HG02678 (cell line): ENCODE measurements at regions not wholly inside any gene's neighbourhood (a gene's known extent, or its start where the extent isn't known, plus 50 kb on each side); places are given as distances from the start of the nearest gene placed in this dataset.
A peak's percentile ranks its signal among the peaks of the same experiment; 100 is the strongest.

Experiments
- ATAC-seq: cut with Tn5 transposase; IDR thresholded peaks from one replicate; pipeline ENCODE4 v1.9.1; 2021; ENCODE audit warnings: mild to moderate bottlenecking, moderate library complexity; ENCODE audit not compliant: unreplicated experiment

DNA sequence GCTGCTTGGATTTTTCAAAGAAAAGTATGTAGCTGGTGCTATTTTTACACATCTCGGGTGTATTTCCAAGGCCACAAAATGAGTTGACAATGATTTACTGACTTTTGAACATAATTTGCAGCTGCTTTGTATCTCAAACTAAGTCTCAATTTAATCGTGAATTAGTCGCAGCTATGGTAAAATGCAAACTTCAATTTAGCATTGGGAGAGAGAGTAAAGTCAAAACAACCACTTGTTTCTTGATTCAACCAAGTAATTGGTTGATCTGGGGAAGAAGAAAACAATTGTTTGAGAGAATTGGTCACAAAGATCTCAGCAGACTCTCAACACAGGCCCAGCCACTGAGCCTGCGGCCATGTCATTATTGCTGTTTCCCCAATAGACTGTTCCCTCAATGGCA is 75.0 kb upstream of the DYRK2 start:
- no peak for ATAC-seq

DNA sequence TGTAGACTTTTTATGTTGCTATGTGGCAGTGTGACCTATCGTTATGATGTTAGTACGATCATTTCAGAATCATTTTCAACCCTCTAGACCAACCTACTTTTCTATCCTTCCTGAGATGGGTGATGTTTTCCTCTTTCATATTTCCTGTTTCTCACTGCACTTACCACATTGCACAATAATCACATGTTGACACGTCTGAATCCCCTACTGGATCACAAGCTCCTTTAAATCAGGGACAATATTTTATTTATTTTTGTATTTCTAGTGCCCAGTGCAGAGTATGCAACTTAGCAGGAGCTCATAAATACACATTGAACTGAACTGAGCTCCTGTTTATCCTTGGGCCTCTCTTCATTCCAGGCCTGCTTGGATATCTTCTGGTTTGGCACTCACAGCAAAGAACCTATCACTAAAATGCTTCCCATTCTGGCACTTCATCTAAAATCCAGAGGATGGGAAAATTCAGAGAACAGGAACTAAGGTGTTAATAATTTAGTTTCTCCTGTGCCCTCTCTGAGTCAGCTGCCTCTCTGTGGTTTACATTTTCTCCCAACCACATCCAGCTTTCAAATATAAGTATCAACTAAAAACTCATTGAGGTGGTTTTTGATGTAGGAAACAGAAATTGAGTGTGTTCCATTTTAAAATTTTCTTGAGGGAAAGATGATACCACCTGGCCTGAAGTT is 69.4 kb upstream of the DYRK2 start:
- no peak for ATAC-seq

DNA sequence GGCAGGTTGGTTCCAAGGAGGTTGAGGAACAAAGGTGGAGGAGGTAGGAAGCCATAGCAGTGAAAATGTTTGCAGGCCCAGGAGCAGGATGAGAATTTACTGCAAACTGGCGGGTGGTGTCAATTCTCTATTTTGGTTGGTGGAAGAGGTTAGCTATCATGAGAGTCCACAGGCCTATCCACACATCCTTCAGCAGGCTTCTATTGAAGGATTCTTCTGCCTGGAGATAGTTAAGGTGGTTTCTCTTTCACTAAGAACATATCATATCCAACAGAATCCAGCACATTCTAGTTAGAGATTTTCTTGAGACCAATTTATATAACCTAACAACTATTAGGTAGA is 68.9 kb upstream of the DYRK2 start:
- ATAC-seq, result no peak

DNA sequence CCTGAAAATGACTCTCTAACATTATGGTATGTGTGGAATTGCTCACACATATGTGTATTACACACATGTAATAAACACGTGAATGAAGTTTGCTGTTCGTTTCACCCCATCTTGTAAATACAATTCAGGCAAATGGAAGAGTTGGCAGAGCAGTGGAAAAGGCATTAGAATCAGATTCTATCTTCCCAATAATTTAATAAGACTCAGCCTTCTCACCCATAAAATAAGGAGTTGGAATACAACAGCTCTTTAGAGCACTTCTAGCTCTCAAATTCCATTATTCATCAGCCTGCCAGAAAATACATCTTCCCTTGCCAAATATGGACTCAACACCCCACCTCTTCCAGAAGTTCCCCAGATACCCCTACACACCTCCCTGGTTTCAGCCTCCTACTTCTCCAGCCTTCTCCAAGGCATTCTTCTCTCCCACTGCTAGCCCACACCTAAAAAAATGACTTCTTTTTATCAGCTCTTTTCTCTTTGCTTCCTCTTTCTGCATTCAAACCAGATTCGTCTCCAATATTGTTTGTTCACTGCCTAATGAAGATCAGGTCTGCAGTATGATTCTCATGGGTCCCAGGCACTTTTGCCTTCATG is 66.2 kb upstream of the DYRK2 start:
- no peak for ATAC-seq

DNA sequence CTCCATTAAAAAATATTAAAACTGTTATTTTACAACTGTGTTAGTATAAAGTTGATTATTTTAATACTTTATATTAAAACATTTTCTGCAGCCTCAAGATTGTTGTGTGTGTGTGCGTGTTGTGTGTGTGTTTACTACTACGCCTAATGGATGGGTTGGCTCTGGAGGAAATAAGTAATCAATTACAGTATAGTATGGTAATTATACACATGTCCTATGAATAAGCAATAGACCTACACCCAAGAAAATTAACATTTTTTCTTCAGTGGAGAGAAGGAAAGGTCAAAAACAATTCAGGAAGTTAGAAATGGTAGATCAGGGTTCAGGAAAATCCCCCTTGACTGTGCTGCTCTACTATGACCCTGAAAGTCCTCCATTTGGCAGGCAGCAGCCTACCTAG is 65.7 kb upstream of the DYRK2 start:
- no peak for ATAC-seq

DNA sequence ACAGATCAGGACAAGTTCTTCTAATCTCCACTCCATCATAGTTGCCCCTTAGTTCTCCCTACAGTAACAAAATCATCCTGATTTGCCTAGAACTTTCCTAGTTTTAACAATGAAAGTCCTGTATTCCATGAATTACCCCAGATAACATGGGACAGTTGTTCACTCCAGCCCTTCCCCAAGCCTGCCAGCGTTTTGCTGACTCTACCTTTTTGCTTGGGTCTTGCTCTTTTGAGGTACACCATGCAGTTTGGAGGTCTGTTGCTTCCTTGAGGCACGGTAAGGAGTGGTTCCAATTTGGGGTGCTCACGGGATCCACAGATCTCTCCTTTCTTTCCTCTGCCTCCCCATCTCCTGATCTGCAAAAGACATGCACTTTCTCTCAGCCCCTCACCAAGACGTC is 61.6 kb upstream of the DYRK2 start:
- no peak for ATAC-seq

DNA sequence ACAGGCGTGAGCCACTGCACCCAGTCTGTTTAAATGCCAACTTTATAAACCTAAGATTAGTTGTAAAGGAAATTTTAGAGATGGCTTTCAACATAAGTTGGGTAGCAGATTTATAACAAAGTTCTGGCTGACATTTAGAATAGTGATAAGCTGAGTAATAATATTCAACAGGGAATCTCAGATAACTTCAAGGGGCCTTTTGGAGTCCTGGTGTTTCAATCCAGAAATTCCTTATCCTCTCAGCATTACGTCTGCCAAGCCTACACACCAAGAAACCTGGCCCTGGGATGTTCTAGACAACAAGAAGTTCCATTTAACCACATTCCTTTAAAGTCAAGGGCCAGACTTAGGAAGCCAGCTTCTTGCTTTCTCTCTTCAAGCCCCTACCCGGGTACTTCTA is 59.5 kb upstream of the DYRK2 start:
- ATAC-seq, result no peak

DNA sequence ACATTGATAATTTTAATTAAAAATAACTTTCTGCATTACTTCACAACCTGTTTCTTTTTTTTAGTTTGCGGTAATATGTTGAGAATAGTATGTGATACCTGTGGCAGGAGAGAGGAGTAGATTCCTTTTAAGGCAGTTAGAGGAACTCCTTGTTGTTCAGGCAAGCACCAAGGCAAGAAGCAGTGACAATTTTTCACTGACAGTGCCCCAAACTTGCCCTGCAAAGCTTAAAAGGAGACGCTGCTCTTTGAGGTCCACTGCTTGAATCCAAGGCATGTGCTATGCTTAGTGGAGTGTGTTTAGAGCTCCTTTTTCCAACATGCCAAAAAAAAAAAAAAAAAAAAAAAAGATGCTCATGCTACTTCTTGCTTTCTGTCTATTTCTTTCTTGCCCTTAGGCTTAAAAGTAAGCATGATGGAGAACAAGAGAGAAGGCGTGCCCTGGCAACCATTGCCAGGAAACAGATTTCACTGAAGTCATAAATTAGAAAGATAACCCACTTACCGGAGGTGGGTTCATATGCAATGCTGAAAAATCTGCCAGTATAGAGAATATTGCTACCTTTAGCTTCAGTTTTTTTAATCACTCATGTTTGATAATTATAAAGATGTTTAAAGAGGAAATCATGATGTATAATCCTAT is 58.3 kb upstream of the DYRK2 start:
- ATAC-seq, result no peak

DNA sequence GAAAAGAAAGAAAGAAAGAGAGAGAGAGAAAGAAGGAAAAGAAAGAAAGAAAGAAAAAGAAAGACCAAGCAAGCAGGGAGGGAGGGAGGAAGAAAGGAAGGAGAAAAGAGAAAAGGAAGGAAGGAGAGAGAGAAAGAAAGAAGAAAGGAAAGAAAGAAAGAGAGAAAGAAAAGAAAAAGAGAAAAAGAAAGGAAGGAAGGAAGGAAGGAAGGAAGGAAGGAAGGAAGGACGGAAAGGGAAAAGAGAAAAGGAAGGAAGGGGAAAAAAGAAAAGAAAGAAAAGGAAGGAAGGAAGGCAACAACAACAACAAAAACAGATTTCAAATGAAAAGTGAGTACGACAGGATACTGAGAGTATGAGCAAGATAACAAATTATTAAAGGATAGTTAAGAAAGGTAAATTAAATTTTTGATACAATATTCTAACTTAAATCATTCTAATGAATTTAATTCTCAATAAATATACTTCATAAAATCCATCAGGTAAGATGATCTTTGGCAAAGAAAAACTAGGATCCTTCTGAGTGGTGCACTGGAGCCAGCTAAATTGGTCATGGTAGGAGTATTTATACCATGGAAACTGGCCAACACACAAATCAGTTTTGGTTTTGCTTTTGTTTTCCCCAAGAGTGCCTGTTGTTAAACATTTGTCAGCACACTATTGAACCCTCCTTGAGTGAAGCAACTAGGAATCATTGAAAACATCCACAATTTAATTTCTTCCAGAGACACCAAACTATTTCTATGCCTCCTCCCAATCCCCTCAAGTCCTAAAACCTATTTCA is 56.1 kb upstream of the DYRK2 start:
- peak; percentile 97 for ATAC-seq

DNA sequence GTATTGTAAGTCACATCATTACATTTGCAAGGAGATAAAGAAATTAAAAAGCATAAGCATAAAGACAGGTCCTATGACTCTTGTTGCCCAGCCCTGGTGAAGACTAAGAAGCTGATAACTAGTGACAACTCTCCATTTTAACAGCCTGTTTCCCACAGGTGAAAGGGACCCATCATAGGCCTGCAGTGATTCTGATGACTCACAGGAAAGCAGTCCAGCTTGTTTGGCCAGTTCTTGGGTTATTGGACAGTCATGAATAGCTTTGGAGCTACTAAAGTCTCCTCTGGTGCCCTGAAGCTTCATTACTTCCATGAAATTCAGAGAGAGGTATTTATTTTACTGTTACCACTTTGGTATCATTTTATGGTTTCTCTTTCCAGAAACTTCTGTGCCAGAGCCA is 55.5 kb upstream of the DYRK2 start:
- peak; percentile 22 for ATAC-seq

DNA sequence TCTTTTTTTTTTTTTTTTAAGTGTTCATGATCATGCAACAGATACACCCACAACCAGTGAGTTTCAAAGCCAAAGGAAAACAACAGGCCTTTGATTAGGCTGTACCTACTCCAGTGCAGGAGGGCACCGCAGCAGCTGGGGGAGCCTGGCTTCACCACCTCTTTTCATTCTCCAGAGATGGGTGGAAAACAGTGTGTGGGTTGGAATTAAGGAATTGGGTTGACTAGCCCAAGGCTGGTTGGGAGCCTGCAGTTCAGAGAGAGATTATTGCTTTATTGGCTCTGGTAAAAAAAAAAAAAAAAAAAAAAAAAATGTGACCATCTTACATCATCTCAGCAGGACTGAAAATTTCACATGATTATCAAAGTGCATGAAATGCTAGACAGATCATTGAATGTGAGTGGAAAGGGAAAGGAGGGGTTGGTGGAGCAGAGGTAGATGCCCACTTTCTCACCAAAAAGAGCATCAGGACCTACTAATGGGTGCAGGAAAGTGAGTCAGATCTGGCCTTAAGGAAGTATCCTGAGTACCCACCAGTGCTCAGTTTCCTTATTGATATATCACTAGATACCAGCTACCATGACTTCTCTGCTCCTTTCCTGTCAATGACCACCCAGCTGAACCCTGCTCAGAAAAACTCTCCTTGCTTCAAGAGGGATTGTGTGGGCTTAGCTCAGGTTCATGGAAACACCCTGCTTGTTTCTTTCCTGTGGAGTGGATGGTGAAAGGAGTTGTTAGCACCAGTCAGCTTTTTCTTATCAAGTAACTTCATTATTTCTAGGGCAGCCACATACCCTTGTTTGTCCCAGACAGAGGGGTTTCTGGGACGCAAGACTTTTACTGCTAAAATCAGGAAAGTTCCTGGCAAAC is 54.8 kb upstream of the DYRK2 start:
- no peak for ATAC-seq

DNA sequence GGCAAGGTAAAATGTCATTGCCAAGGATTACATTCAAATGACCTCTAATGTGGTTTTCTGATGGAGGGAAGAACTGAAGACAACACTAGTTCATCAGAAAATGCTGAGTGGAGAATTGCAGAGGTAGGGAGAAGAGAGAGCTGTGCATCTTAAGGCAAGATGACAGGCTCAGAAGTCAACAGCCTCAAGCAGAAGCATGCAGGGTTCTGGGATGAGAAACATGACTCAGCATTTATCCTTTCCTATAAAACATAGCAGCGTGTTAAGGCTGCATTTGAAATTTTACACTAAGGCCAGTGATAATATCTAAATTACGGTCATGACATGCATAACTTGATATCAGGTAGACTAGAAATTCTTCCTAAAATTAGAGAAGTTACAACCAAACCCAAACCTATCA is 53.7 kb upstream of the DYRK2 start:
- ATAC-seq, result no peak

DNA sequence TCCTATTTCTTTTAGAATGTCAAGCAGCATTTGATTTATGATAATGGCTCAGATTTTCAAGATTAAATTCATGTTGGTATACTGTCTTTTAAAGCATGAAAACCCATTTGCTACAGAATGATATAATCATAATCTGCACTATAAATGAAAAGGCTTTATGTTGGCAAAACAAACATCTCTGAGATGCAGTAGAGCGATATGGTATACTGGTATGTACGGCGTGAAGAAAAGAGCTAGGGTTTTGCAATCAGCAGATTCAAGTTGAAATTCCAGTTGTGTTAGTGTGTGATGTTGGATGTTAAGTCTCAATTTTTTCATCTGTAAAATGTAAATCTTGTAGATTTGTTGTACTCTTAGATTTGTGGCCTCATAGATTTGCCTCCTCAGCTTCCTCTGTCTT is 53.2 kb upstream of the DYRK2 start:
- no peak for ATAC-seq

DNA sequence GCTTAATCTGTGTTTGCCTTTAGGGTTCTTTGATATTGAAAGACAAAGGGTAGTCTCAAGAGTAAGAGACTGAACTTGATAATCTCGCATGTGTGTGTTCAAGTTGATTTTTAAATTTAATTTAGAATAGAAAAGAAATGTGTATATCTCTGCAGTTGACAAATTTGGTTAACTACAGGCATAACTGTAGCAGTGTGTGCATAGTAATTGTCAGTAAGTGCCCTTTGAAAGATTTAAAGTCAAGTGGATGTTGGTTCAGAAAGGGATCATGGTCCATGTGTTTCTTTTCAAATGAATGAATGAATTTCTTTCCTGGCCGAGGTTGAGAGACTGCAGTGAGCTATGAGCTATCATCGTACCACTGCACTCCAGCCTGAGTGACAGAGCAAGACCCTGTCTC is 49.9 kb upstream of the DYRK2 start:
- ATAC-seq, result no peak
